GM18951 (cell line): ENCODE measurements at regions not wholly inside any gene's neighbourhood (a gene's known extent, or its start where the extent isn't known, plus 50 kb on each side); places are given as distances from the start of the nearest gene placed in this dataset.
"Not testable (repeated sequence)": the region's sequence is repeated elsewhere in the genome, so short reads cannot be mapped to it uniquely, and the experiment has no call there.

Source experiments
- POLR2A ChIP-seq: IDR thresholded peaks from 4 replicates; pipeline ENCODE4 v1.6.1; 2011; ENCODE audit warnings: mild to moderate bottlenecking; ENCODE audit not compliant: insufficient read length, insufficient read depth; ENCODE audit errors: extremely low read depth
- in situ Hi-C: fragments of 300-500 bp; cut with MboI; formaldehyde crosslinking; loops from one replicate; pipeline ENCODE4 v1.12.0; 2022; ENCODE audit warnings: low sequenced_read_pairs, mixed read lengths, inconsistent platforms; ENCODE audit not compliant: unreplicated experiment

DNA sequence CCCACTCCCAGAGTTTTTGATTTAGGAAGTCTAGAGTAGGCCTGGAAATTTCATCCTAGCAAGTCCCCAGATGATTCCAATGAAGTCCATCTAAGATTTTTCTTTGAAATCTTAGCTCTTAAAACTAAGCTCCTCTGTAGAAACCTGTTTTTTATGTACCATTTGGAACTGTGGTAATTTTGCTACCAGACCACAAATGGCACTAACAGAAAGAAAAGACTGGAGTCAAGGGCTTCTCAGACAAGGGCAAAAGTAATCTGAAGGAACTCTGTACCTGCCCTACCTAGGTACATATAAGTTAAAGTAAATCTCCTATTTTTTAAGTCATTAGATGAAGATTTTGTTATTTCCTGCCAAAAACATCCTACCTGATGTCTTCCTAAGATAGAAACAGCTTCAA is 155.0 kb upstream of the HTR1E start:
- in situ Hi-C loops, result no loop called here
- TF ChIP-seq POLR2A, result no peak

DNA sequence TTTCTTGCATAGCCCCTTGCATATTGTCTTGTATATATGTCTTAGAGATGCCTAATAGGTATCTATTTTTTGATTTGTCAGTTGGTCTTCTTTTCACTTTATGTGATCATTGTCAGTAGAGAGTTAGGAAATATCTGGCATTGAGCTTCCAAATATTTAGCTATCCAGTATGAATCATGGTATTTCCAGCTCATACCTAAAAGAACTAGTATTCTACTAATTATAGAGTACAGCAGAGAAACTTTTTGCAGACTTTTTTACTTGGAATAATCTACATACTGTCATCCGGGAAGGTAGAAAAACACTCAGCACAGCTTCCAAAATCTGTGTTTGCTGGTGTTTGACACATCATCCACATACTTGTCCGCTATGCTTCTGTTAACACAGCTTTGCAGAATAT is 156.4 kb upstream of the HTR1E start:
- in situ Hi-C loops, result no loop called here
- no peak for TF ChIP-seq POLR2A

GRCh38 chr6:86775893-86776292 is 161.4 kb upstream of the HTR1E start:
- TF ChIP-seq POLR2A, result no peak

GRCh38 chr6:86765211-86765610 is 172.1 kb upstream of the HTR1E start:
- in situ Hi-C loops, result no loop called here
- TF ChIP-seq POLR2A, result no peak

More at GRCh38 chr6:86775893-86776292, 161.4 kb upstream of the HTR1E start:
- in situ Hi-C loops, result no loop called here

DNA sequence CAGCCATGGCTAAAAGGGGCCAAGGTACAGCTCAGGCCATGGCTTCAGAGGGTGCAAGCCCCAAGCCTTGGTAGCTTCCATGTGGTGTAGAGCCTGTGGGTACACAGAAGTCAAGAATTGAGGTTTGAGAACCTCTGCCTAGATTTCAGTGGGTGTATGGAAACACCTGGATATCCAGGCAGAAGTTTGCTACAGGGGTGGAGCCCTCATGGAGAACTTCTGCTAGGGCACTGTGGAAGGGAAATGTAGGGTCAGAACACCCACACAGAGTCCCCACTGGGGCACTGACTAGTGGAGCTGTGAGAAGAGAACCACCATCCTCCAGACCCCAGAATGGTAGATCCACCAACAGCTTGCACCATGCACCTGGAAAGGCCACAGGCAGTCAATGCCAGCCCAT is 177.4 kb upstream of the HTR1E start:
- in situ Hi-C loops, result not testable (repeated sequence)

GRCh38 chr6:86756640-86757229 is 180.6 kb upstream of the HTR1E start:
- in situ Hi-C loops, result no loop called here
- no peak for TF ChIP-seq POLR2A

DNA sequence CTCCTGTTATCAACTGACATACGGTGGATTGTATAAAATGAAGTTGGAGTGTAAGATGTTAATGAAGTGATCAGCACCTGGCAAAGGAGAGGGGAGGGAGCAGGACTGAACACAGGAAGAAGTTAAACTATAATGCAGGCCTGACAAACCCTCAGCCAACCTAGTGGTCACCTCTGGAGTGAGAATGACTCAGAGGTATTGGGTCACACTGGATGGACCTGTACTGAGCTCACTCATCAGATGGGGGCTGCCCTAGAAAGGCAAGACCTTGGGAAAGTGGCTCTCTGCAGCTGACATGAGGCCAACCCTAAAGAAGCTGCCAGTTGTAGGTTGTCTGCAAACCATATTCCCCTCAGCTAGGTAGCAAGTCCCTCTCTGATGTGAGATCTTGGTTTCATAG is 193.3 kb upstream of the HTR1E start:
- in situ Hi-C loops, result no loop called here
- TF ChIP-seq POLR2A, result no peak

- in situ Hi-C loops, result no loop called here
- no peak for TF ChIP-seq POLR2A
Measured at GRCh38 chr6:86738078-86738477, 199.2 kb upstream of the HTR1E start.

GRCh38 chr6:86731631-86732030 is 205.7 kb upstream of the HTR1E start:
- in situ Hi-C loops, result not testable (repeated sequence)

DNA sequence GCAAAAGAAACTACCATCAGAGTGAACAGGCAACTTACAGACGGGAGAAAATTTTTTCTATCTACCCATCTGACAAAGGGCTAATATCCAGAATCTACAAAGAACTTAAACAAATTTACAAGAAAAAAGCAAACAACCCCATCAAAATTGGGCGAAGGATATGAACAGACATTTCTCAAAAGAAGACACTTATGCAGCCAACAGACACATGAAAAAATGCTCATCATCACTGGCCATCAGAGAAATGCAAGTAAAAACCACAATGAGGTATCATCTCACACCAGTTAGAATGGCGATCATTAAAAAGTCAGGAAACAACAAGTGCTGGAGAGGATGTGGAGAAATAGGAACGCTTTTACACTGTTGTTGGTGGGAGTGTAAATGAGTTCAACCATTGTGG is 206.6 kb upstream of the HTR1E start:
- in situ Hi-C loops, result not testable (repeated sequence)

GRCh38 chr6:86730216-86730615 is 207.1 kb upstream of the HTR1E start:
- in situ Hi-C loops, result no loop called here
- TF ChIP-seq POLR2A, result no peak

DNA sequence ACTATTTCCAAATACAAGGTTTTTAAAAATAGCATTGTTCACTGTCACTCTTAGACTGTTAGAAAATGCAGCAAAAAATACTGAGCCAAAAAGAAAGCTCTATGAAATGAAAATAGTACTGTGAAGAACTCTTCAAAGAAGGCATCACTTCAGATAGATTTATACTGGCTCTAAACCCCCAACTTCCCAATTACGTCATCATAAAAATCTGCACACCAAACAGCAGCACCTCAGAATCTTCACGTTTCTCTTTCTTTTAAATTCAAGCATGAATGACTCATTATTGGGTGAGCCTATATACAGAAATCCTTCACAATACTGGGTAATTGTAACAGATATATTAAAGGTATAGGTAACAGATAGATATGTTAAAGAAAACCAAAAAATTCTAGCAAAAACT is 208.4 kb upstream of the HTR1E start:
- no peak for TF ChIP-seq POLR2A
- in situ Hi-C loops, result no loop called here

- in situ Hi-C loops, result no loop called here
- no peak for TF ChIP-seq POLR2A
Measured at GRCh38 chr6:86724695-86725094, 212.6 kb upstream of the HTR1E start.

- no peak for TF ChIP-seq POLR2A
- in situ Hi-C loops, result no loop called here
Measured at GRCh38 chr6:86723729-86724128, 213.6 kb upstream of the HTR1E start.

GRCh38 chr6:86723151-86723550 is 214.2 kb upstream of the HTR1E start:
- in situ Hi-C loops, result no loop called here
- no peak for TF ChIP-seq POLR2A
